ELR (cell line): ENCODE measurements at regions not wholly inside any gene's neighbourhood (a gene's known extent, or its start where the extent isn't known, plus 50 kb on each side); places are given as distances from the start of the nearest gene placed in this dataset.
"Not testable (repeated sequence)": the region's sequence is repeated elsewhere in the genome, so short reads cannot be mapped to it uniquely, and the experiment has no call there.

Experiments
- DNase-seq: peaks from one replicate; pipeline ENCODE4 v3.0.0-alpha.2; 2015; ENCODE audit warnings: low read depth

DNA sequence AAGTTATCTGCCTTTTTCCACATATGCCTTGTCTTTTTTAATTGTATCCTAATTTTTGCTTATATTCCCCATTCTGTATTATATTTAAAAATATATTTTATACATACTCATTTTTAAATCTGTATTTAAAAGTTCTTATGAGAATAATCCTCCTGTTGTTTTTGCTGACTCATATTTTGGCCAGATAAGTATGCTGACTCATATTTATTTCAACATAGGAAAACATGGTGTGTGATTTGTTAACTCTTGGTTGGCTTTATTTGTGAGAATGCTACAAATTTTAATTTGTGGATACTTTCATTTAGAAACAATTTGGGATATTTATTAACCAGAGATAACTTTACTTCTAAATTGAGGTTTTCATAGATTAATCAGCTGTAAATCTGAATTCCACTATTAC, 587.7 kb downstream of the CPS1 start:
- peak; percentile 80 for DNase-seq

GRCh38 chr2:211144974-211145665, 588.7 kb downstream of the CPS1 start:
- no peak for DNase-seq

DNA sequence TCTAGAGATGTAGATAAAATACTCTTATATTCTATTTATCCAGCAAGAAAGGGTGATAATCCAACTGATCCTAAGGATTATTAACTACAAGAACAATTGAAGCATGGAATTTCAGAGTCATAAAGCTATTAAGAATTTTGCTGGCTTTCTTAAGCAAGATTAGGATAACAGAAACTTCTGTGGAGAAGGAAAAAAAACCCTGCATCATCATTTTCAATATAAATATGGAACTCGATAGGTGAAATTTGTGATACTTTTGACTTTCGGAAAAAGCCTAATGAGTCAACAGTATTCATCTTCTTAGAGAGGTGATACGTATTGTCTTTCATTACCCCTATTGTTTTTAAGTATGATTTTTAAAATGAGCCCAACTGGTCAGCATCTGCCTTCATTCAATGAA, 593.3 kb downstream of the CPS1 start:
- no peak for DNase-seq

DNA sequence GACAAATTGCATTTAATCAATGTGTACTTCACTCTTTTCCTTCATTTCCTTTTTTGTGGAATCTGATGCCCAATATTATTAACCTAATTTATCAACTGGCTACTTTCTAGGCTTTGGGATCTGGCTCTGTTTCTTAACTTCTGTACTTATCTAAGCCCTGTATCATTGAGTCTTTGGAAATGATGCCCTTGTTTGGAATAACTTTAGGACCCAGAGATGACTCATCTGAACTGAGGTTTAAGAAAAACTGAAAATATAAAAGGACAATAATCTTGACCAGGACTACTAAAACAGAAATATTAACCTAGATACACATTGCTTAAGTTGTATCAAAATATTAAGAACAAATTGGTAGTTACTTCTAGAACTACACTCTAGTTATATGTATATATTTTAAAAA, 600.8 kb downstream of the CPS1 start:
- peak; percentile 50 for DNase-seq

DNA sequence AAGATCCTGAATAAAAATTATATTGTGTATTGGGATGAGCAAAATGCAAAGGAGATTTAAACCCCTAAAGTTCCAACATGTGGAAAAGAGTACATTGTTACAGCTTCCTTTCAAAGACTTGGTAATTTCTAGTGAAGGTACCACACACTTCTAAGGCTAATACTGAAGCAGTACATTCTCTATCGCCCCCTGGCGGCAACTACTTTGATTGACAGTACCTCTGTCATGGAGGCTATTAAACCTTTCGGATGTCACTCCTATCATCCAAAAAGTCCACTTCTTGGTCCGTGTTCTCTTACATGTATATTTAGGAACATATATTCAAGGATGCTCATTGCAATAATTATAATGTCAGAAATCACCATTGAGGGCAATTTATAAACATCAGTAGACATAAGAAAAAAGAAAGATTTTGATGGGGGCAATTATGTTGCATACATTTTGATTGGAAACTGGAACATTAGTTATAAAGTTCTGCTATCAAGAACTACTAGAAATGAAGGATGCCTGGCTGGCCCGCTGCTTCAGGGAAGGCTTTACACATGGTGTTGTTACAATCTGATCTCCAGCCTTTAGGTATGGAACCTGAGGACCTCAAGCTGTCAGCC, 601.6 kb downstream of the CPS1 start:
- peak; percentile 78 for DNase-seq

GRCh38 chr2:211159972-211160371, 603.6 kb downstream of the CPS1 start:
- no peak for DNase-seq

GRCh38 chr2:211161236-211161635, 604.8 kb downstream of the CPS1 start:
- no peak for DNase-seq

DNA sequence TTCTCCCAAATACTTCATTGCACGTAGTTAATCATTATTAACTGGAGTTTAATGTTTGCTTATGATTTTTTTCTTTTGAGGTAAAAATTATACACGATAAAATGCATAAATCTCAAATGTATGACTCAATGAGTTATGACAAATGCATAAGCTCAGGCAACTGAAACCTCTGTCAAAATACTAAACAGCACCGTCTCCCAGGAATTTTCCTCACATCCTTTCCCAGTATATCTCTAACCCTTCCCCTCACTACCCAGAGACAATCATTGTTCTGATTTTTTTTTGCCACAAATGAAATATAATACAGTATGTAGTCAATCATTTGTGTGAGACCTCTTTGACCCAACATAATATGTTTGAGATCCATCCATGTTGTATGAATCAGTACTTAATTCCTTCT, 606.5 kb downstream of the CPS1 start:
- DNase-seq: peak; percentile 47

DNA sequence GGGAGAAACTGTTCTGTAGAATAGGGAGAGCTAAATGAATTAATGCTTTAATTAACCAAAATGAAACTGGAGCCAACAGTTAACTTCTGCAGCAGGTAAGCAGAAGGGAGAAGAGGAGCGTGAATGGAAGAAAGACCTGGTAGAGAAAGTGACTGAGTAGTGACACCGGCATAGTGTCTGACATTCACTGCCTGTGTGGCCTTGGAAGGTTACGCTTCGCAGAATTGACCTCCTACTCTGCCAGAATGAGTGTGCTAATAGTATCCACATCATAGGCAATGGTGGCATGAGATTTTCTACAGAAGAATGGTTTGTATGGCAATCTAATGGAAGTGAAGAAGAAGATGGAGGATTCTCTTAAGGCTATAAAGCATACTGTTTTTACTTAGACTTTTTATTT, 614.4 kb downstream of the CPS1 start:
- no peak for DNase-seq

DNA sequence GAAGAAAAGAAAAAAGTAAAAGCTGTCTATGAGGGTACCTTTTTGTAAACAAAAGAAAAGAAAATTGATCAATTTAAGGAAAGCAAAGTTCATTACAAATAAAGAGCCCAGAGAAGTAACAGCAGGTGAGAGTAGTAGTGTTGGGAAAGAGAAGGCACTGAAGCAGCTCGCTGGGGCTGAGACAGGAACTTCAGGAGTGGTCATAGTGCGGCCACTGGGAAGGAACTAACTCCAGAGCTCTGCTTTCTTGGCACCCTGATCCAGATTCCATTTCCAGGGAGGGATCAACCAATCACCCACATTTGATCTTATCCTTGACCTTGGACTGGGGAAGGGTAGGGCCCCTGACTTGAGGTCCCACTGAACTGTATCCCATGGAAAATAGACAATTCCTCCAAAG, 617.6 kb downstream of the CPS1 start:
- DNase-seq: no peak

DNA sequence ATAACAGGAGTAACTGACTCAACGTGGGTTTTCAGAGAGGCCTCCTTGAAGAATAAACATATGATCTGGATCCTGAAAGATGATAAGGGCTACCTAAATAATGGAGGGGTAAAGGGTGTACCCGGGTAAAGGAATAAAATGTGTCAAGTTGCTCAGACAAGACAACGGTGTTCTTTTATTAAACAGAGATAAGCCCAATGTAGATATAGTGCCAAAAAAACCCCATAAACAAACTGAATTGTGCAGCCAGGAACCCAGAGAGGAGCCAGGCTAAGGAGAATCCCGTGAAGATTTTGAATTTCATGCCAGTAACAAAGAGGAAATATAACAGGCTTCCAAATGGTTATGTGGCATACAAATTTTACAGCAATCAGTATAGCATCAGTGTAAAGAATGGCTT, 618.2 kb downstream of the CPS1 start:
- no peak for DNase-seq

DNA sequence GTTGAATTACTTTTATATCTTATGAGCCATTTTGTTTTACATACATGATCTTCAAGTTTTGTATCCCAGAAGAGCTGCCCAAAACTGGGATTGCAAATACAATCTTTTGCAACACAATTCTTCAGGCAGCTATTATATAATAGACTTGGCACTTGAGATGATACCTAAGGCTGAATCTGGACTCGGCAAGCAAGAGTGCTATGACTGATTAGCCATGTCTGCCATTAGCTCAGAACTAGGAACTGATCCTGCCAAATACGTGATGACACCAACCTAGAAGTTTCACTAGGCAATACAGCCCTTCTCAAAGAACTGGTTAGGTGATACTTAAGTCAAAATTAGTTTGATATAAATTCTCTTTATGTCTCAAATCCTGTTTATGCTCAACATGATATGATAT, 619.6 kb downstream of the CPS1 start:
- DNase-seq: no peak

- no peak for DNase-seq
Observed at GRCh38 chr2:211176514-211177141, 620.2 kb downstream of the CPS1 start.

DNA sequence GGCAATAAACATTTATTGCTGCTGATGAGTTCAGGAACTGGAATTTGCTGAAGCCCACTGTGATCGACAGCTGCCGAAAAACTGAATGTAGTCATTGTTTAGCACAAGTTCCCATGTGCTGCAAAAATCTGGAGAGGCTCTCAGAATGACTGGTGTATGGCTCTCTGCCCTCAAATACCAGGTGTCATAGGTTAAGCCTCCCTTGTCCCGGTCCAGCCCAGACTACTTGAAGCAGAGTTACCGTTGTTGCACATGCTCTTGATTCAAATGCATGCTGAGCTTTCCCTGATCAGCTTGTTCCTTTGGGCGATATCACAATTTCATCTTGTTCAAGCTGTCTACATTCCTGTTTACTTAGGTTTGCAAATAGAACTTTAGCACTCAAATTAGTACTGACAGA, 625.2 kb downstream of the CPS1 start:
- DNase-seq: peak; percentile 23

DNA sequence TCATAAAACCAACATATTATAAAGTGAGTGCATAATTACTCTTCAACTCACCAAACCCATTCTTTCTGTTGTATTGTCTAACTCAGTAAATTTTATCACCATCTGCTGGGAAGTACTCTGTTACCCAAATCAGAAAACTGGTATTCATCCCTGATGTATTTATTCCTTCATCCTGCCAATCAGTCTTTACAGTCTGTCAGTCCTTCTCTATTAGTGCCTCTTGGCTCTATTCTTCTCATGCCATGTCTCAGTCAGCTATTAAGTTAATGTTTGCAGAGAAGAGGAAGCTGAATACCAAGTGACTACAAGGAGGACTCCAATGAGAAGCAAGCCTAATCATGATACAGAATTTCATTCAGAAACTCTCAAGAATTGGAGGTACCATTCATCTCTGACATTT, 631.2 kb downstream of the CPS1 start:
- no peak for DNase-seq

DNA sequence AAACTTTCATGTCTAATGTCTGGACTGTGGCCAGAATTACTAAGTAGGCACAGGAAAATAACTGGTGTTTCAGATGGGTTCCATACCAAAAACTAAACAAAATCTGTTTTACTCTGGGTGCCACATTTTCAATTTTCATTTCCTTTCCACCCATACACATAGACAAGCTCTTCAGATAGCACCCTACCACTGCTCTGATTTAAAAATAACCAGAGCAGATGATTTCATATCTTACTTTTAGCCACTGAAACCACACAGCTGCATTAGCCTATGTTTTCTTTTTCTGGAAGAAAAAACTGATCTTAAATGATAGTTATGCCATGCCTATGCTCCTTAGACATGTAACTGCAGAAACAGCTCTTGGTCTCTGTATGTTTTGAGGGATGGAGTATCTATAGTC, 647.6 kb downstream of the CPS1 start:
- DNase-seq: no peak

DNA sequence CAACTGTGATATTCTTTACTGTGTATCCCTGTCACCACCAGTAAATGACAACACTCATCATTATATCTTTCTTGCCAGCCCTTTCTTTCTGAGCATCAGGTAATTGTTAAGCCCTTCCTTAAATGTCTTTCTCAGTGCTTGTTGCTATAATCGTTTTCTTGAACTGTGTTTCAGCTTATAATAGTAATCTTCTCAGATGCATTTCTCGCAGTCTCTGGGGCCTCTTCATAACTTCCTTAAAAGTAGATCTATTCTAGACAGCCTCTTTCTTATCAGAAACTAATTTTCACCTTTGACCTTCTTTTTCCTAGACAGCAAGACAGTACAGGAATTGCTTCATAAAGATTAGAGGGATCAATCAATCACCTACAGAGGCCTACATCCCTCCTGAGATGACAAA, 648.1 kb downstream of the CPS1 start:
- DNase-seq: no peak

- DNase-seq: no peak
Observed at GRCh38 chr2:211204902-211205301, 648.5 kb downstream of the CPS1 start.

DNA sequence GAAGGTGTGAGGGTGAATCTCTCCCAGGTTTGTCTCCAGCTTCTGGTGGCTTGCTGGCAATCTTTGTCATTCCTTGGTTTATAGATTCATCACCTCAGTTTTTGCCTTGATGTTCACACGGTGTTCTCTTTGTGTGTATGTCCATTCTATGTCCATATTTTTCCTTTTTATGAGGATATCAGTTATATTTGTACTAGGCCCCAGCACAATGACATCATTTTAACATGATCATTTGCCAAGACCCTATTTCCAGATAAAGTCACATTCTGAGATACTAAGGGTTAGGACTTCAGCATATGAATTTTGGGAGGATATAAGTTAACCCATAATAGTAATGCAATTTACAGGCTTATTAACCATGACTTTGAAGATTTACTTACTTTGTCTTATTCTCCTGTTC, 649.0 kb downstream of the CPS1 start:
- no peak for DNase-seq

GRCh38 chr2:211205836-211206235, 649.4 kb downstream of the CPS1 start:
- no peak for DNase-seq

DNA sequence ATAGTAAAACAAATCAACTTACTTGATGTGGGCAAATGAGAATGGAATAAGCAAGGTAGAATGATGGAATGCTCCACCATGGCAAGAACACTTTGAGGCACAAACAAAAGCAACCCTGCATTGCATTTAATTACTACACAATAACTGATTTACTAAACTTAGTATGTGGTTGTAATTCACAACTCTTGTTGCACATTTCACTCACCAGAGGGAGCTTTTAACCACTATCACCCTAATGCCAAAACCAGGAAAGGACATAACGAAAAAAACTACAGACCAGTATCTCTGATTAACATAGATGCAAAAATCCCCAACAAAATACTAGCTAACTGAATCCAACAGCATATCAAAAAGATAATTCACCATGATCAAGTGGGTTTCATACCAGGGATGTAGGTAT, 659.8 kb downstream of the CPS1 start:
- peak; percentile 53 for DNase-seq

DNA sequence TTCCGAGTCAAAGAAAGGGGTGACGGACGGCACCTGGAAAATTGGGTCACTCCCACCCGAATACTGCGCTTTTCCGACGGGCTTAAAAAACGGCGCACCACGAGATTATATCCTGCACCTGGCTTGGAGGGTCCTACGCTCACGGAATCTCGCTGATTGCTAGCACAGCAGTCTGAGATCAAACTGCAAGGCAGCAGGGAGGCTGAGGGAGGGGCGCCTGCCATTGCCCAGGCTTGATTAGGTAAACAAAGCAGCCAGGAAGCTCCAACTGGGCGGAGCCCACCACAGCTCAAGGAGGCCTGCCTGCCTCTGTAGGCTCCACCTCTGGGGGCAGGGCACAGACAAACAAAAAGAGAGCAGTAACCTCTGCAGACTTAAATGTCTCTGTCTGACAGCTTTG, 663.1 kb downstream of the CPS1 start:
- not testable (repeated sequence) for DNase-seq

- no peak for DNase-seq
Observed at GRCh38 chr2:211225784-211226183, 669.4 kb downstream of the CPS1 start.

DNA sequence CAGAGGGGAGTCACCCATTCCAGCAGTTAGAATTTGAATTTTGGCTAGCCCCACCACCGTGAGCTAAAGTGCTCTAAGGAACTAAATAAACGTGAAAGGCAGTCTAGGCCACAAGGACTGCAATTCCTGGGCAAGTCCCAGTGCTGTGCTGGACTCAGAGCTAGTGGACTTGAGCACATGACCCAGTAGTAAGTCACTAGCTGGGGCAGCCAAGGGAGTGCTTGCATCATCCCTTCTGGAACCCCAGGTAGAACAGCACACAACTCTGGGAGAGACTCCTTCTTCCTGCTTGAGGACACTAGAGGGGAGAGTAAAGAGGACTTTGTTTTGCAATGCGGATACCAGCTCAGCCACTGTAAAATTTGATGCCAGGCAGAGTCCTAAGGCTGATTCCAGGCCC, 672.2 kb downstream of the CPS1 start:
- DNase-seq: no peak
